ENCODE measurements at regions not wholly inside any gene's neighbourhood (a gene's known extent, or its start where the extent isn't known, plus 50 kb on each side); places are given as distances from the start of the nearest gene placed in this dataset.
"Not testable (repeated sequence)": the region's sequence is repeated elsewhere in the genome, so short reads cannot be mapped to it uniquely, and the experiment has no call there.

- DNase-seq (ENCODE audit: low spot score), result no peak
Observed at GRCh38 chr12:33026791-33027190, 130.2 kb upstream of the PKP2 start.

- DNase-seq (ENCODE audit: low spot score), result not testable (repeated sequence)
Observed at GRCh38 chr12:33022724-33023123, 126.1 kb upstream of the PKP2 start.

DNA sequence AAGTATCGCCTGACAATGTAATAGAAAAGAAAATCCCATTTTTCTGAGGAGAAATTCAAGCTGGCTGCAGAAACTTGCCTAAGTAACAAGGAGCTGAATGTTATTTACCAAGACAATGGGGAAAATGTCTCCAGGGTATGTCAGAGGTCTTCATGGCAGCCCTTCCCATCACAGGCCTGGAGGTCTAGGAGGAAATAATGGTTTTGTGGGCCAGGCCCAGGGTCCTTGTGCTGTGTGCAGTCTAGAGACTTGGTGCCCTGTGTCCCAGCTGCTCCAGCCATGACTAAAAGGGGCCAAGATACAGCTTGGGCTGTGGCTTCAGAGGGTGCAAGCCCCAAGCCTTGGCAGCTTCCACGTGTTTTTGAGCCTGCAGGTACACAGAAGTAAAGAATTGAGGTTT lies 120.5 kb upstream of the PKP2 start:
- not testable (repeated sequence) for DNase-seq (ENCODE audit: low spot score)

GRCh38 chr12:33012226-33012625 lies 115.6 kb upstream of the PKP2 start:
- no peak for DNase-seq (ENCODE audit: low spot score)

GRCh38 chr12:33006106-33006505 lies 109.5 kb upstream of the PKP2 start:
- DNase-seq (ENCODE audit: low spot score), result no peak

- DNase-seq (ENCODE audit: low spot score), result no peak
Observed at GRCh38 chr12:33000016-33000415, 103.4 kb upstream of the PKP2 start.

DNA sequence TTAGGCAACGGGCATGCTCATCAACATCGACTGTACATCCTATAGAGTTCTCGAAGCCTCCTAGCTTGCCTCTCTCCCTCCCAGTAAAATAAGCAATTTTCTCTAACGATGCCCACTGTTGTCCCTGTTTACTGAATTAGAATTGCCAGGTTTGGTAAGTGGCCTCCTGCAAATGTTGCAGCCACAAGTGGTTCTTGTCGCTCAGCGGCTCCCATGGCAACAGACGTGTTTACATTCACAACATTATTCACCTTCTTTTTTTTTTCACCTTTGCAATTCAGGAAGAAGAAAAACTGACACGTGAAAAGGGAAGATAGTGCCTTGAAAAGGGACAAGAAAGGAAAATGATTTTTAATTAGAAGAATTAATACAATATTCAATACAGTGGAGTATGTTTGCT lies 100.9 kb upstream of the PKP2 start:
- no peak for DNase-seq (ENCODE audit: low spot score)

DNA sequence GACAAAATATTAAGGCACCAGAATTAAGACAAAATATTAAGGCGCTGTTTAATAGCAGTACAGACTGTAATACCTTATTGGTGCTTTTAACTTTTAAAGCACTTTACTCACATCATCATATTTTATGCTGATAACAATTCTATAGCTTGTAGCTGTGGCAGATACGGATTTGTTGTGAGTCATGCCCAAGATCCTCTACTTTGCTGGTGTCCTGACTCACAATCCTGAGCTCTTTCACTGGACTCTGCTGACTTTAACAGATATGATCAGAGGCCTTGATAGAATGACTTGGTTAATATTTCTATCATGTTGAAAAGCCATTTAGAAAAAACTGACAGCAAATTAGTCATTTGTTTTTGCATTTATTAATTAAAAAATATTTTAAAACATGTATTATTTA lies 99.0 kb upstream of the PKP2 start:
- no peak for DNase-seq (ENCODE audit: low spot score)

GRCh38 chr12:32993404-32993803 lies 96.8 kb upstream of the PKP2 start:
- no peak for DNase-seq (ENCODE audit: low spot score)

DNA sequence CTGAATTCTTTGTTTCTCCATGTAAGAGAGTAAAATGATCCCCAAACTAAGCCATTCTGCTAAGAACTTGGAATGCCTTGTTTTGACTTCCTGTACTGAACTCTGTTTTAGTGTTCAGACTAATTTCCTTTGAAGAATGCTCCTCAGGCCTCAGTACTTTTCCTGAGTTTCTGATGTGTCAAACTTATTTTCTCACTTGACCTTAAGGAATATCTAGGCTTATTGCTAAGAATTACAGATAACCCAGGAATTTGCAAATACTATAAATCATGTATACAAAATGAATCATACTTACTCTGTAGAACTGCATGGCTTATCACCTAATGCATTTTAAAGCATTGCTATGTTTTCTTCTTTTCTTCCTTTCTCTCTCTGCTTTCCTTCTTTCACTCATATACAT lies 93.1 kb upstream of the PKP2 start:
- DNase-seq (ENCODE audit: low spot score), result no peak

DNA sequence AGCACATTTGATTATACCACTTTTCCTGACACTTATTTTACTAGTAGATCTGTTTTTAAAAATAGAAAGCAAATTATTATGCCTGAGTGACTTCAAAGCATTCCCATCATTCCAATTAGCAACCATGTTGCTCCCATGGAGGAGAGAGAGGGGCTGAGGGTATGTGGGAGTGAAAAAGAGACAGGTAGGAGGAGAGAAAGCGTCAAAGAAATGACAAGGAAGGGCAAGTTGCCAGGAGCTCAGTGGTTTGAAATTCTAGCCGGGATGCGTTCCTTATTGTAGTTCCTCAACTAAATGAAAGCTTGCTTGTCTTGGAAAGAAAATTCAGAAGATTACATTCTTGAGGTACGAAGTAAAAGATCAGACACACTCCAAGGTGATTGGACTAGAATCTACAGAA lies 92.4 kb upstream of the PKP2 start:
- DNase-seq (ENCODE audit: low spot score), result peak; percentile 74

DNA sequence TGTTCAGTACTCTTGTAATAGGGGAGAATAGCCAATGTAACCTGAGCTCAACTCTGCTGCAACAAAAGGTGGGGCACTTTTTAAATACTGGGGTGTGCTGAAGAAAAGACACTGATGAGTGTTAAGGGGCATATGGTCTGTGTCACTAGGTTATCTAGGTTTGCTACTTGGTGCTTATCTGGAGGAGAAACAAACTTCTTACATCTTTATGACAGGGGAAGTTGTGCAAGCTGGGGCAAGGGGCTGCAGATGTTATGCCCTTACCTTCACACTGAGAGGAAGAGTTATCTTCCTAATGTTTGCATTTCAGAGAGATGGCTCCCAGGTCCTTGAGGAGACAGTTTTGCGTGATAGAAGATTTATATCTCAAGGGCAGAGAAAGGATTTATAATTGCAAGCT lies 90.9 kb upstream of the PKP2 start:
- no peak for DNase-seq (ENCODE audit: low spot score)

GRCh38 chr12:32983968-32984367 lies 87.4 kb upstream of the PKP2 start:
- DNase-seq (ENCODE audit: low spot score), result peak; percentile 49

GRCh38 chr12:32983332-32983731 lies 86.8 kb upstream of the PKP2 start:
- no peak for DNase-seq (ENCODE audit: low spot score)

DNA sequence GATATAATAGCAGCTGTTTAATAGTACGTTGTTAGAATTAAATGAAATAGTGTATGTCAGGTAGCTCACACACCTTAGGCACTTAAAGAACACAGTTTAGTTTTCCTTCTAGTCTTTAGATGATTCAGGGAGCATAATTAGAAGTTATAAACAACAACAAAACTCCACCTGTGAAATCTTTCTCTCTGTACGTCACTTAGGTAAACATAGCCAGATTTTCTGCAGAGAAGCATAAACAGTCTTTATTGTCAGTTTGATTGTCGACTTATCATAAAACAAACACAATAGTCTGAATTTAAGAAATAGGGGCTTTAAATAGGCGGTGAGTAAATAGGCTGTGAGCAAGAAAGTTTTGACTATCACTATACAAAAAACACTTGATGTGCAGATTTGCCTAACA lies 84.6 kb upstream of the PKP2 start:
- no peak for DNase-seq (ENCODE audit: low spot score)

- no peak for DNase-seq (ENCODE audit: low spot score)
Observed at GRCh38 chr12:32975122-32975521, 78.5 kb upstream of the PKP2 start.

- DNase-seq (ENCODE audit: low spot score), result no peak
Observed at GRCh38 chr12:32970465-32971110, 74.0 kb upstream of the PKP2 start.

- DNase-seq (ENCODE audit: low spot score), result peak; percentile 94
Observed at GRCh38 chr12:32964981-32965585, 68.5 kb upstream of the PKP2 start.

GRCh38 chr12:32956418-32956817 lies 59.8 kb upstream of the PKP2 start:
- DNase-seq (ENCODE audit: low spot score), result not testable (repeated sequence)

DNA sequence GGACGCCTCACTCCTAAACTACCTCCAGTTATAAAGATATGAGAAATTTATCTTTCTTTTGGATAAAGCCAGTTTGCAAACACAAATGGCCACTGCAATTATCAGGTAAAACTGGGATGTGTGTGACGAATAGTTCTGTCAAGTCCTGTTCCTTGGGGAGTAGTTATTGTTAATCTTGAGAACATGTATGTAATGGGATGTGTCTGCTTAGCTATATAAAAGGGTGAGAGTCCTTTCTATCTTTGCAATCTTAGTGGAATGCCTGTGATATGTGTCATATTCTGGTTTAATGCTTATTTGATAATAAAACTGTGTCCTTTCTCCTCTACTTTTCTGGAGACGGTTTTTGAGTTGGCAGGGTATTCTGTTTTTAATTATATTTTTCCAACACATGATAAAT lies 56.1 kb upstream of the PKP2 start:
- DNase-seq (ENCODE audit: low spot score), result no peak

GRCh38 chr12:32949815-32950214 lies 53.2 kb upstream of the PKP2 start:
- no peak for DNase-seq (ENCODE audit: low spot score)

- DNase-seq (ENCODE audit: low spot score), result peak; percentile 73
Observed at GRCh38 chr12:32947206-32948067, 50.9 kb upstream of the PKP2 start.

- DNase-seq (ENCODE audit: low spot score), result no peak
Observed at GRCh38 chr12:32946504-32947131, 50.0 kb upstream of the PKP2 start.
